ENCODE measurements at regions not wholly inside any gene's neighbourhood (a gene's known extent, or its start where the extent isn't known, plus 50 kb on each side); places are given as distances from the start of the nearest gene placed in this dataset.

DNA sequence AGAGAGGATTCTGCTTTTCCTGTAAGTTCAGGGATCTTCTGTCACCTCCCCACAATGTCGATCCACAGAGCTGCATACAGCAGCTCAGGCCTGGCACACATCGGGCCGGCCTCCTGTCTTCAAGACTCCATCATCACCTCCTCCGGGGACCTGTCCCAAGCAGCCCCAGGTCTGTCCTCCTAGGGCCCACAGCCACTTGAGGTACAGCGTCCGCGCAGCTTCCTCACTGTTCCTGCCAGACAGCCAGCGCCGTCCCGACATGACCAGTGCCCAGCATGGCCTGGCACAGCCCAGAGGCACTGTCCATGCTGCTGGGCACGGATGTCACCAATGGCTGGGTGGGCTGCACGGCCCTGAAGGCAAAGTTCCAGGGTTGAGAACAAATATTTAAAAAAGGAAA is 101.6 kb downstream of the DLL1 start:
- TF ChIP-seq POLR2A (IDR thresholded peaks at IDR 0.05; ENCODE audit: low read depth) (no peak), CTCF (IDR thresholded peaks at IDR 0.05) (no peak), EP300 (IDR thresholded peaks at IDR 0.05) (no peak), POLR2AphosphoS5 (IDR thresholded peaks at IDR 0.05) (no peak)

All from esophagus muscularis mucosa (tissue), 4 donors.